UCSD-AML1 (cell line): ENCODE measurements at regions not wholly inside any gene's neighbourhood (a gene's known extent, or its start where the extent isn't known, plus 50 kb on each side); places are given as distances from the start of the nearest gene placed in this dataset.

Source experiments
- DNase-seq: peaks from one replicate; lab custom pipeline; 2025; ENCODE audit not compliant: unreplicated experiment; lab: John Stamatoyannopoulos, UW

GRCh38 chr1:29754573-29755375, 518.5 kb downstream of the PTPRU start:
- no peak for DNase-seq

GRCh38 chr1:29753771-29754572, 517.6 kb downstream of the PTPRU start:
- no peak for DNase-seq

GRCh38 chr1:29753244-29753643, 516.9 kb downstream of the PTPRU start:
- no peak for DNase-seq

GRCh38 chr1:29752141-29752540, 515.8 kb downstream of the PTPRU start:
- DNase-seq: no peak

- no peak for DNase-seq
These were observed 513.0 kb downstream of the PTPRU start for GRCh38 chr1:29749024-29749945.

GRCh38 chr1:29747196-29747595, 510.9 kb downstream of the PTPRU start:
- no peak for DNase-seq

- no peak for DNase-seq
These were observed 509.8 kb downstream of the PTPRU start for GRCh38 chr1:29746076-29746665.

GRCh38 chr1:29744684-29745490, 508.6 kb downstream of the PTPRU start:
- no peak for DNase-seq

GRCh38 chr1:29743931-29744330, 507.6 kb downstream of the PTPRU start:
- DNase-seq: no peak

- no peak for DNase-seq
These were observed 506.9 kb downstream of the PTPRU start for GRCh38 chr1:29743264-29743663.

- no peak for DNase-seq
These were observed 502.9 kb downstream of the PTPRU start for GRCh38 chr1:29739176-29739575.

- peak; percentile 27 for DNase-seq
These were observed 500.4 kb downstream of the PTPRU start for GRCh38 chr1:29736582-29737188.

- no peak for DNase-seq
These were observed 496.1 kb downstream of the PTPRU start for GRCh38 chr1:29732453-29732852.

GRCh38 chr1:29730623-29731022, 494.3 kb downstream of the PTPRU start:
- no peak for DNase-seq

GRCh38 chr1:29729281-29729680, 493.0 kb downstream of the PTPRU start:
- no peak for DNase-seq

GRCh38 chr1:29728703-29729102, 492.4 kb downstream of the PTPRU start:
- DNase-seq: no peak

- no peak for DNase-seq
These were observed 488.9 kb downstream of the PTPRU start for GRCh38 chr1:29725262-29725661.

- DNase-seq: no peak
These were observed 486.3 kb downstream of the PTPRU start for GRCh38 chr1:29722598-29722997.

- DNase-seq: no peak
These were observed 482.9 kb downstream of the PTPRU start for GRCh38 chr1:29719253-29719652.

GRCh38 chr1:29718791-29719190, 482.5 kb downstream of the PTPRU start:
- DNase-seq: no peak
